Testis (tissue), 2 donors: ENCODE measurements at regions not wholly inside any gene's neighbourhood (a gene's known extent, or its start where the extent isn't known, plus 50 kb on each side); places are given as distances from the start of the nearest gene placed in this dataset.

ENCODE experiments used
- CTCF ChIP-seq, 3 experiments: fragments of 450-650 bp in 2 of 3; fragments of 200-600 bp in 1 of 3; sonication (generic) in 1 of 3; IDR thresholded peaks; one replicate each; pipeline ENCODE4 v1.5.1; 2016 to 2019; ENCODE audit warnings: antibody characterized with exemption in 3 of 3, mild to moderate bottlenecking in 2 of 3, moderate library complexity in 1 of 3
- POLR2A ChIP-seq: fragments of 450-650 bp; IDR thresholded peaks from one replicate; pipeline ENCODE4 v1.6.1; 2017; ENCODE audit warnings: antibody characterized with exemption, mild to moderate bottlenecking, moderate library complexity

- TF ChIP-seq CTCF (IDR thresholded peaks at IDR 0.05) (no peak), POLR2A (no peak)
These were observed 833.2 kb upstream of the CHAC2 start for GRCh38 chr2:52934323-52934898.
